Germinal center (tissue), 1 donor: ENCODE measurements at regions not wholly inside any gene's neighbourhood (a gene's known extent, or its start where the extent isn't known, plus 50 kb on each side); places are given as distances from the start of the nearest gene placed in this dataset.
"Not testable (repeated sequence)": the region's sequence is repeated elsewhere in the genome, so short reads cannot be mapped to it uniquely, and the experiment has no call there.

Experiments
- DNase-seq: peaks from one replicate; pipeline ENCODE4 v3.0.0; 2012; ENCODE audit warnings: mixed read lengths, low spot score

DNA sequence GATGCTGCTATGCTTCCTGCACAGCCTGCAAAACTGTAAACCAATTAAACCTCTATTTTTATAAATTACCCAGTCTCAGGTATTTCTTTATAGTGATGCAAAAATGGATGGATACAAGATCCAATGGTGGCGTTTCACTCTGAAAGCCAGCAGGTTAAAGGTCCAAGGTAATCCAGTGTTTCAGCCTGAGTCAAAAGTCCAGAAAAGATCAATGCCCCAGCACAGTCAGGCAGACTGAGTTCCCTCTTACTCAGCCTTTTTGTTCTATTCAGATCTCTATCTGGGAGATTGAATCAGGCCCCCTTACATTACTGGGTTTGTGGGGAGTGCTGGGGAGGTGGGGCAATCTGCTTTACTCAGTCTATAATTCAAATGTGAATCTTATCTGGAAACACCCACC, 464.5 kb downstream of the GXYLT1 start:
- DNase-seq: no peak

DNA sequence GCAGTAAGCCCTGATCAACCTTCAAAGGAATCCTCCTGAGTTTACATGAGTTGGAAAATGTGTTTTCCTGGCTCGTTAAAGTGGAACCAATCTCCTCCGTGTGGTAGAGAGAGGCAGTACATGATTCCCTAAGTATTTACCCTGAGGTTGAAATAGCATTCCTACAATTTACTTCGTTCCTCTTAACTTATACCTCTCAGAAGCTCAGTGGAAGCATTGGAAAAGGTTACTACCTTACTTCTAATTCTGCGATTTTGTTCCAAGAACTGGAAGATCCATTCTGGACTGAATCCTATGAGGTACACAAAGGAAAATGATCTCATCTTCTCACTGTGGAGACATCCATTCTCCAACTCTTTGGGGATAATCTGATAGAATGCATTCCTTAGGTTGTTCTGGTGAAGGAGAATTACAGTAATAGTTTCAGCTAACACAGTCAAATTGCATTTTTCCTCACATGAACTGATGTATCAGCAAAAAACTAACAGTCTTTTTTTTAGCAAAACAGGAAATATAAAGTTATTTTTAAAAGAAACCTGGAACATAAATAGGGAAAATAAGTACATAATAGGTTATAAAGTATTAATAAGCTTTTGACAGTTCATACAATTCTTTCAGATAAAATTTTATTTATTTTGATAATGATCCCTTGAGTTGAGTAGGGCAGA, 475.6 kb downstream of the PDZRN4 start:
- DNase-seq: no peak

DNA sequence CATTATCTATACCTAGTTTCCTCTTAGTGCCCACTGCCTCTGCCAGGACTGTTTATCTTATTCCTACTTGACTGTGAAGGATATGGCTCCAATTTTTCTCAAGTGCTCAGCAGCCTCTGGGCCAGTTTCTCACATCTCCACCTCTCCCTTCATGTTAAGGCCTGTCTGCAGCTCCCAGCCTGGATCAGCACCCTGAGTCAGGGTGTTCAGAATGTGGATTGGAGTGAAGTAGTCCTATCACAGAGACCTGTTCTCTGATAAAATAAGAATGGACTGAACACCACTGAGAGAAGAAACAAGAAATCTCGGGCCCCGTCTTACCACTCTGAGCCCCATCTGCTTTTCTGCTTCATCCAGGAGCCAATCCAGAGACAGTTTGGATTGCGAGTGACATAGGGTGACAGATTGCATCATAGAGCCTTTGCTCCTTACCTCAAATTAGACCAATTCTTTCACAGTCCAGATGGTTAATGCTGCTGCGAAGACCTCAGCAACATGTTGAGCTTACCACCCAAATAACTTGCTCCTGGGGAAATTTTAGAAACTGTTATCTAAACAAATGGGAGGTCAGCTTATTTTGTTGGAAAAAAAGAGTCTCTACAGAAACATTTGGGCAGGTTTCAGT, 473.1 kb downstream of the PDZRN4 start:
- DNase-seq: no peak

DNA sequence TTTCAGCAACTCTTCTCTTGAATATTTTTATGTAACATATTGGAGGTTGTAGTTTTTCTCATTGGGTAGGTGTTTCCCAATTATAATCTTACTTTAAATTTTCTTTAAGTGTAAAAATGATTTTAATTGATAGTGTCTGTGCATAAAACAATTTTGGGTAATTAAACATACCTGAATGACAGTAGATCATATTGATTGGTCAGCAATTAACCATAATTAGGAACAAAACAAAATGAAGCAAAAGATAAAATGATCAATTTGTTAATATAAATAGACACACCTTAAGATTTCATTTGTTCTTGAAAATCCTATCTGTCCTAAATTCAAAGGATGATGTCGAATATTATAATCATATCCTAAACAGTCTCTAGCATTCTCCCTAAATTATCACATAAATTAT, 468.3 kb downstream of the PDZRN4 start:
- no peak for DNase-seq

DNA sequence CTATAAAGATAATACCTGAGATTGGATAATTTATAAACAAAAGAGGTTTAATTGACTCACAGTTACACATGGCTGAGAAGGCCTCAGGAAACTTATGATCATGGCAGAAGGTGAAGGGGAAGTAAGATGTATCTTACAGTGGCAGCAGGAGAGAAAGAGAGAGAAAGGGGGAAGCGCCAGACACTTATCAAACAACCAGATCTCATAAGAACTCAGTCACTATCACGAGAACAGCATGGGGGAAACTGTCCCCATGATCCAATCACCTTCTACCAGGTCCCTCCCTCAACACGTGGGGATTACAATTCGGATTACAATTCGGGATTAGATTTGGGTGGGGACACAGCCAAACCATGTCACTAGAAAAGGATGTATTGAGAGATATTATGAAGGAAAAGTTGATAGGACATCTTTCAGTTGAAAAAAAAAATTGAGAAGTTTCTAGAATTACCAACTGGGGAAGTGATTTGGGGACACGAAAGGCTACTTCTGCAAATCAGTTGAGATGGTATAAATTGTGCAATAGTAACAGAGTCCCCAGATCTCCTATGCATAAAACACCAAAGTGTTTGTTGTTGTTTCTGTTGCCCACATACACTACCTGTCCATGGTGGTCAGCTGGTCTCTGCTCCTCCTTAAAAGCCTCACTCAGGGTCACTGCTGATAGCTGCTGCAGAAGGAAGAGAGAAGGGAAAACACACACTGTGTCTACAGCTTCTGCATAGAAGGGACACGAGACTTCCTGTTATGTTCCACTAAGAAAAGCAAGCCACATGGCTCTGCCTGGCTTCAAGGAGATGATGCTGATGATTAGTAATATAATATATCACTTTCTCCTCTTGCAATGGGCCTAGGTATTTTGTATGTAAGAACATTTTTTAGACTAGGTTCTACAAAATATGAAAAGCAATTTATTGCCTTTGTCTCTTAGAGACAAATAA, 465.5 kb downstream of the PDZRN4 start:
- DNase-seq: no peak

DNA sequence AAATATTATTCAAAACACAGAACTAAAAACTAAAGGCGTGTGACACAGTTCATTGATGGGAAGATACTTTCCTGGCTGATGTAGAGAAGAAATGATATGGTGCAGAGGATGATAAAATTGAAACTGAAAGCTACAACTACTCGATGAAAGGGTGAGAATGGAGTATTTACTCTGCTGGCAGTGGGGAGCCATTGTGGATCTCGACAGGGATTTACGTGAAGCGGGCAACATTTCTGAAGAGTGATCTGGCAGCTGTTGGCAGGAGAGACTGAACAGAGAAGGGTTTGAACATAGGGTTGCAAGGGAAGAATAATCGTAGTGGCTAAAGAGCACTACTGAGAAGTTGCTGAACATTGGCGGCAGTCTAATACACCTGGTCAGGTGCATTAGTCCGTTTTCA, 464.9 kb downstream of the PDZRN4 start:
- no peak for DNase-seq

DNA sequence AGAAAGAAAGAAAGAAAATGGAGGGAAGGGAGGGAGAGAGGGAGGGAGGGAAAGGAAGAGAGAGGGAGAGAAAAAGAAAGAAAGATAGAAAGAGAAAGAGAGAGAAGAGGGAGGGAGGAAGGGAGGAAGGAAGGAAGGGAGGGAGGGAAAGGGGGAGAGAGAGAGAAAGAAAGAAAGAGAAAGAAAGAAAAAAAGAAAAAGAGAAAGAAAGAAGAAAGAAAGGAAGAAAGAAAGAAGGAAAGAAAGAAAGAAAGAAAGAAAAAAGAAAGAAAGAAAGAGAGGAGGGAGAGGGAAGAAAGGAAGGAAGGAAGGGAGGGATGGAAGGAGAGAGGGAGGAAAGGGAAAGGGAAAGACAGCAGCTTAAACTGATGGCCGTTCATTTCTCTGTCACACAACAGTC, 457.5 kb downstream of the PDZRN4 start:
- no peak for DNase-seq

DNA sequence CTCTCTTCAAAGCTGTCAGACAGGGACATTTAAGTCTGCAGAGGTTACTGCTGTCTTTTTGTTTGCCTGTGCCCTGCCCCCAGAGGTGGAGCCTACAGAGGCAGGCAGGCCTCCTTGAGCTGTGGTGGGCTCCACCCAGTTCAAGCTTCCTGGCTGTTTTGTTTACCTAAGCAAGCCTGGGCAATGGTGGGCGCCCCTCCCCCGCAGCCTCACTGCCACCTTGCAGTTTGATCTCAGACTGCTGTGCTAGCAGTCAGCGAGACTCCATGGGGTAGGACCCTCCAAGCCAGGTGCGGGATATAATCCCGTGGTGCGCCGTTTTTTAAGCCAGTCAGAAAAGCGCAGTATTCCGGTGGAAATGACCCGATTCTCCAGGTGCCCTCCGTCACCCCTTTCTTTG, 454.7 kb downstream of the PDZRN4 start:
- DNase-seq: not testable (repeated sequence)

DNA sequence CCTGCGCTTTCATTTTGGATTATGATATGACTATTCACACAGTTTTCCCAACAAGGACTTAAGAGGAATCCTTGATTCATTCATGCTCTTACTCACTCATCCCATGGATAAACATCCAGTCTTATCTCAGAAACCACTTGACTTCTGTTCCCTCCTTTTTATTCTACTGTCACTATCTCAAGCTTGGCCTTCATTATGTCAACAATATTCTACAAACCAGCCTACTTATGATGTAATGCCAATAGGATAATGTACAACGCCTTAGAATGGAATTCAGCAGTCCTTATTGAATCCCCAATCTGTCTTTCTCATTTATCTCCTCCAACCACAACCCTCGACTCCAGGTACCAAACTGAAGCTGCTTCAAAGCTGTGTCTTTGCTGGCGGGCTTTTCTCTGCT, 448.5 kb downstream of the PDZRN4 start:
- no peak for DNase-seq

DNA sequence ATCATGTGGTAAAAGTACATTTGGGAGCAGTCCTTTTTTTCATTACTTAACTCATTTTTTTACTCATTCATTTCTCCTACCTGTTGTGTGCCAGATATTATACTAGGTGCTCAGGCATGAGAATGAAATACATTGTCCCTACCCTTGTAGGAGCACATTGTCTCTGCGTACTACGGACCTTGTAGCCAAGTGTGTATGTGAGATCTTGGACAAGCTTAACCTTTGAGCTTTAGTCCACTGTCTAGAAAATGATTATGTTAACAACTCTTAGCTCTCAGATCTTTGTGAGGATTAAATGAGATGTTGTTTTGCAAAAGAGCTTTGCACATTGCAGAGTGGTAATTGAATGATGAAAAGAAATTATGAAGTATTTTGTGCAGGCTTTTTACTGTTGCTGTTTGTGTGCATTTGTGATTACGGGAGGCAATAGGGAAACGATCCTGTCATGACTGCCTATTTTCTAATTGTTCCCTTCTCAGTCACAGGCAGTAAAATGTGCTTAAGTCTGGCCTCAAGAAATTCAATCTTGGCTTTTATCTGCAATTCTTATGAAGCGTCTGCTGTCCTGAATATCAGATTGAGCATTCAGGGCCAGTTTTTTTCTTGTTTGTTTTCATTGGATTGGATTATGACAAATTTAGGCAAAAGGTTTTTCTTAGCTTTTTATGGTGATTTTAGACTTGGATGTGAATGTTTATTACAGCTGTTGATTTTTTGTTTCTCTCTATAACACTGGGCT, 447.7 kb downstream of the PDZRN4 start:
- DNase-seq: no peak

DNA sequence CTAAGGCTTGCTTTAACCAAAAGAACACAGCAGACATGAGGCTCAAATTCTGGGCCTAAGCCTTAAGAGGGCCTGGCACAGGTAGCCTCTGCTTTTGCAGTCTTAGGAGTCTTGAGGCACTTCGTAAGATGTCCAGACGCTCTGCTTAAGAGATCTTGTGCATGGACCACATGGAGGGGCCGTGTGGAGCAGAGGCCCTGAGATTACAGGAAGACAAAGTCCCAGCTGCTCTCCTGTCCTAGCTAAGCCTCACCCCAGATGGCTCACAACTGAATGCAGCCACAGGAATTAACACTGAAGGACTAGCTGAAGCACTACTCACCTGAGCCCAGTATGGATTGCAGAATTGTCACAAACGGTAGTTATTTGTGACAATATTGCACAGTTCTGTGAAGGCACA, 446.0 kb downstream of the PDZRN4 start:
- DNase-seq: no peak

DNA sequence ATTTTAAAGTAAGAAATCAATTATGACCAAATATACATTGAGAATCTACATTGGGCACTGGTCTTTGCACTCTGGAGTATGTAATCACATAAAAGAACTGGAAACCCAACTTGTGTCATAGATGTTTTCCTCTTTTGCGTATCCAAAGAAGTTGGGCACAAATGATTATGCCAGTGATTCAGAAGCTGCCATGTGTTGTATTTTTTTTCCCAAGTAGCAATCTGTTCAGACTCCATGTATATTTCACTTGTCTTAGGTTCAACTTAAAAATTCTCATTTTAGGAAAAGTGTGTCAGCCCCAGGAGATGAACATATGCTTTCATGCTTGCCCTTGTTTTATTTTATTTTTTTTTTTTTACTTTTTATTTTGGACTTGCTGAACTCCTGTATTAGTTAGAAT, 441.5 kb downstream of the PDZRN4 start:
- no peak for DNase-seq

DNA sequence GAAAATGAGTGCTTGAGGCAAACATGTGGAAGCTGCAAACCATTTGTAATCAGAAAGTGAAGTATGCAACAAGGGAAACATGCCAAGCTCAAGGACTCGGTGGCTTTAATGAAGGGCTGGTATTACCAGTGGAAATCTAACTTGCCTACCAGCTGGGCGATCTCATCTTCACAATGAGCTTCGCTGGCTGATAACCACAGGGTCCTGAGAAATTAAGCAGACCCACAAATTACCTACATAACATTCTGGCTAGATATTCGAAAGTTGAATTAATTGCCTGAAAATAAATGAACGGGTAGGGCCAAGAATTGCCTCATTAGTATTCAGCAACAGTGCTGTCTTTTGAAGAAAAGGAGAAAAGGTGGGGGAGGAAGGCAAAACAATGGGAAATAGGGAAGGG, 439.4 kb downstream of the PDZRN4 start:
- DNase-seq: no peak

DNA sequence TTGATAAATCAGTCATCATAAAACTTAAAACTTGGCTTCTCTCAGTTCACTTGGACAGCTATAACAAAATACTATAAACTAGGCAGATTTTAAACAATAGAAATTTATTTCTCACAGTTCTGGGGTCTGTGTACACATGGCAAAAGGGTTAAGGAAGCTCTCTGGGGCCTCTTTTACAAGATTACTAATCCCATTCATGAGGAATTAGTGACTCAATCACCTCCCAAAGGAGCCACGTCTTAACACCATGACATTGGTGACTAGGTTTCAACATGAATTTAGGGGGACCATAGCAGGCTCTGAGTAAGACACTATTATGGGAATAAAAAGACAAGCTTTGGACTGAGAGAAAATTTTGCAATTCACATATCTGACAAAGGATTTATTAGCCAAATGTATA, 436.5 kb downstream of the PDZRN4 start:
- DNase-seq: no peak
